ENCODE measurements at regions not wholly inside any gene's neighbourhood (a gene's known extent, or its start where the extent isn't known, plus 50 kb on each side); places are given as distances from the start of the nearest gene placed in this dataset.

DNA sequence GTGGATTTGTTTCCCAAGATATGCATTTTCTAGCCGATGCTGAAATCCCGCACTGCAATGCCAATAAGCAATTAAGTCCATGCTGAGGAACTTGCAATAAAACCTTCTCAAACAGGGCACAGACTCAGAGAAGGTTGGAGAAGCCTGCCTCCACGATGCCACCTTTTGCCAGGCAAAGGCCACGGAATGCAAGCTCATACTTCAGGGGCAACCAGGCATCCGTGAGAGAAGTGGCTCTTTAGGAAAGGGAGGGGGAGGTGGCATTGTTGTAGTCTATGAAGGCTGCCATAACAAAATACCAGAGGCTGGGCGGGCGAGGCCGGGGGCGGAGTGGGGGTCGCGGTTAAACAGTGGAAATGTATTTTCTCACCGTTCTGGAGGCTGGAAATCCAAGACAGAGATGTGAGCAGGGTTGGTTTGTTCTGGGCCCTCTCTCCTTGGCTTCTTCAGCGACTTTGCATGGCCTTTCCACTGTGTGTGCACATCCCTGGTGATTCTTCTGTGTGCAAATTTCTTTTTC lies 689.5 kb downstream of the VRK1 start:
- TF ChIP-seq, protein P1, sequence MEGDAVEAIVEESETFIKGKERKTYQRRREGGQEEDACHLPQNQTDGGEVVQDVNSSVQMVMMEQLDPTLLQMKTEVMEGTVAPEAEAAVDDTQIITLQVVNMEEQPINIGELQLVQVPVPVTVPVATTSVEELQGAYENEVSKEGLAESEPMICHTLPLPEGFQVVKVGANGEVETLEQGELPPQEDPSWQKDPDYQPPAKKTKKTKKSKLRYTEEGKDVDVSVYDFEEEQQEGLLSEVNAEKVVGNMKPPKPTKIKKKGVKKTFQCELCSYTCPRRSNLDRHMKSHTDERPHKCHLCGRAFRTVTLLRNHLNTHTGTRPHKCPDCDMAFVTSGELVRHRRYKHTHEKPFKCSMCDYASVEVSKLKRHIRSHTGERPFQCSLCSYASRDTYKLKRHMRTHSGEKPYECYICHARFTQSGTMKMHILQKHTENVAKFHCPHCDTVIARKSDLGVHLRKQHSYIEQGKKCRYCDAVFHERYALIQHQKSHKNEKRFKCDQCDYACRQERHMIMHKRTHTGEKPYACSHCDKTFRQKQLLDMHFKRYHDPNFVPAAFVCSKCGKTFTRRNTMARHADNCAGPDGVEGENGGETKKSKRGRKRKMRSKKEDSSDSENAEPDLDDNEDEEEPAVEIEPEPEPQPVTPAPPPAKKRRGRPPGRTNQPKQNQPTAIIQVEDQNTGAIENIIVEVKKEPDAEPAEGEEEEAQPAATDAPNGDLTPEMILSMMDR (conservative IDR thresholded peaks at IDR 0.05) = no peak
- TF ChIP-seq ZFX (IDR thresholded peaks at IDR 0.05) = no peak
